MM.1S (cell line): ENCODE measurements at regions not wholly inside any gene's neighbourhood (a gene's known extent, or its start where the extent isn't known, plus 50 kb on each side); places are given as distances from the start of the nearest gene placed in this dataset.

Experiments used
- DNase-seq: peaks from one replicate; pipeline ENCODE4 v3.0.0-alpha.2; 2015
- H2AFZ ChIP-seq: fragments of 300-600 bp; sonication (generic); 2 replicates; pipeline ENCODE4 v1.6.0; 2016; ENCODE audit warnings: antibody characterized with exemption, low read length
- H3F3A ChIP-seq: fragments of 300-600 bp; sonication (generic); 2 replicates; pipeline ENCODE4 v1.6.1; 2016; ENCODE audit warnings: mild to moderate bottlenecking, antibody characterized with exemption, low read length, moderate library complexity, mixed read lengths; ENCODE audit not compliant: insufficient read depth
- H3K27ac ChIP-seq: fragments of 300-600 bp; sonication (generic); 2 replicates; pipeline ENCODE4 v1.5.1; 2016; ENCODE audit warnings: mild to moderate bottlenecking, low read length
- H3K27me3 ChIP-seq: fragments of 300-600 bp; sonication (generic); replicated peaks from 2 replicates; pipeline ENCODE4 v1.6.0; 2016; ENCODE audit warnings: low read length; ENCODE audit not compliant: insufficient read depth
- H3K36me3 ChIP-seq: fragments of 300-600 bp; sonication (generic); replicated peaks from 2 replicates; pipeline ENCODE4 v1.6.1; 2016; ENCODE audit warnings: mild to moderate bottlenecking, low read length, mixed read lengths; ENCODE audit not compliant: insufficient read depth
- H3K4me1 ChIP-seq: fragments of 300-600 bp; sonication (generic); 2 replicates; pipeline ENCODE4 v1.6.1; 2016; ENCODE audit warnings: low read length, mixed read lengths
- H3K4me2 ChIP-seq: fragments of 300-600 bp; sonication (generic); 2 replicates; pipeline ENCODE4 v1.6.0; 2016; ENCODE audit warnings: low read depth, low read length
- H3K4me3 ChIP-seq: fragments of 300-600 bp; sonication (generic); 2 replicates; pipeline ENCODE4 v1.5.1; 2016; ENCODE audit warnings: low read length, mixed read lengths
- H3K79me2 ChIP-seq: fragments of 300-600 bp; sonication (generic); 2 replicates; pipeline ENCODE4 v1.6.1; 2016; ENCODE audit warnings: mixed run types, low read length, mixed read lengths
- H3K9ac ChIP-seq: fragments of 300-600 bp; sonication (generic); 2 replicates; pipeline ENCODE4 v1.6.1; 2016; ENCODE audit warnings: low read length, mixed read lengths
- H3K9me2 ChIP-seq: fragments of 300-600 bp; sonication (generic); replicated peaks from 2 replicates; pipeline ENCODE4 v1.6.1; 2016; ENCODE audit warnings: mild to moderate bottlenecking, low read length, mixed read lengths; ENCODE audit not compliant: insufficient read depth
- H3K9me3 ChIP-seq: fragments of 300-600 bp; sonication (generic); replicated peaks from 2 replicates; pipeline ENCODE4 v1.6.1; 2016; ENCODE audit warnings: mild to moderate bottlenecking, low read length, mixed read lengths; ENCODE audit not compliant: insufficient read depth
- H4K20me1 ChIP-seq: fragments of 300-600 bp; sonication (generic); 2 replicates; pipeline ENCODE4 v1.6.1; 2016; ENCODE audit warnings: mild to moderate bottlenecking, low read length, moderate library complexity, mixed read lengths; ENCODE audit not compliant: insufficient read depth
- EZH2 ChIP-seq: fragments of 300-600 bp; sonication (generic); optimal IDR thresholded peaks from 2 replicates; pipeline ENCODE3; 2017; ENCODE audit warnings: low read depth, mild to moderate bottlenecking, antibody characterized with exemption, low read length, mixed read lengths
- EZH2phosphoT487 ChIP-seq: fragments of 300-600 bp; sonication (generic); IDR thresholded peaks from 2 replicates; pipeline ENCODE4 v1.6.1; 2018; ENCODE audit warnings: antibody characterized with exemption, low read length
- TF ChIP-seq, protein P1 (sequence below): fragments of 300-600 bp; sonication (generic); IDR thresholded peaks from 2 replicates; pipeline ENCODE4 v1.5.1; 2016; ENCODE audit warnings: antibody characterized with exemption, low read length, mixed read lengths

DNA sequence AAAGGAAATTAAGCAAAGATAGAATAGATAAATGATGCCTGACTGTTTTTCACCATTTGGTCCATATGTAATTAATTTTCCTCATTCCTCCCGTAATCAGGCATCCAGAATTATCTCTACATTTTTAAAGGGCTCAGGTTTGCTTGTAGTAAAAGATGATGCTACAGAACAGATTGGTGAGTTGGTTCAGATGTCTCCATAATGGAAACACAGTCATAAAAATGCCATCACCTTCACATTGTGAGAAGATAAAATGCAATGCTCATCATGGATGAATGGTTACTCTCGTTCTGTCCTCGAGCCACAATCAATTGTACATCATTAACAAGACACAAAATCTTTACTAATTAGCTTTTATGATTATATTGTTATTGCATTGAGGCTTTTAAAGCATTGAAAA lies 64.9 kb upstream of the CELF2 start:
- no peaks in the 10 kb centered on the region for H4K20me1 ChIP-seq
- no peak overlapping the region for H2AFZ ChIP-seq
- no peaks in the 10 kb centered on the region for H3K9me2 ChIP-seq
- no peak overlapping the region for H3K27ac ChIP-seq
- no peaks in the 10 kb centered on the region for H3F3A ChIP-seq
- H3K9me3 ChIP-seq: no peaks in the 10 kb centered on the region
- DNase-seq: no peak
- no peaks in the 10 kb centered on the region for H3K79me2 ChIP-seq
- no peaks in the 10 kb centered on the region for H3K4me1 ChIP-seq
- H3K36me3 ChIP-seq: no peaks in the 10 kb centered on the region
- no peak overlapping the region for H3K4me3 ChIP-seq
- no peaks in the 10 kb centered on the region for H3K27me3 ChIP-seq
- H3K9ac ChIP-seq: no peak overlapping the region
- no peak overlapping the region for H3K4me2 ChIP-seq
- TF ChIP-seq, protein P1, sequence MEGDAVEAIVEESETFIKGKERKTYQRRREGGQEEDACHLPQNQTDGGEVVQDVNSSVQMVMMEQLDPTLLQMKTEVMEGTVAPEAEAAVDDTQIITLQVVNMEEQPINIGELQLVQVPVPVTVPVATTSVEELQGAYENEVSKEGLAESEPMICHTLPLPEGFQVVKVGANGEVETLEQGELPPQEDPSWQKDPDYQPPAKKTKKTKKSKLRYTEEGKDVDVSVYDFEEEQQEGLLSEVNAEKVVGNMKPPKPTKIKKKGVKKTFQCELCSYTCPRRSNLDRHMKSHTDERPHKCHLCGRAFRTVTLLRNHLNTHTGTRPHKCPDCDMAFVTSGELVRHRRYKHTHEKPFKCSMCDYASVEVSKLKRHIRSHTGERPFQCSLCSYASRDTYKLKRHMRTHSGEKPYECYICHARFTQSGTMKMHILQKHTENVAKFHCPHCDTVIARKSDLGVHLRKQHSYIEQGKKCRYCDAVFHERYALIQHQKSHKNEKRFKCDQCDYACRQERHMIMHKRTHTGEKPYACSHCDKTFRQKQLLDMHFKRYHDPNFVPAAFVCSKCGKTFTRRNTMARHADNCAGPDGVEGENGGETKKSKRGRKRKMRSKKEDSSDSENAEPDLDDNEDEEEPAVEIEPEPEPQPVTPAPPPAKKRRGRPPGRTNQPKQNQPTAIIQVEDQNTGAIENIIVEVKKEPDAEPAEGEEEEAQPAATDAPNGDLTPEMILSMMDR: no peak
- TF ChIP-seq EZH2phosphoT487: no peak
- TF ChIP-seq EZH2: no peak

DNA sequence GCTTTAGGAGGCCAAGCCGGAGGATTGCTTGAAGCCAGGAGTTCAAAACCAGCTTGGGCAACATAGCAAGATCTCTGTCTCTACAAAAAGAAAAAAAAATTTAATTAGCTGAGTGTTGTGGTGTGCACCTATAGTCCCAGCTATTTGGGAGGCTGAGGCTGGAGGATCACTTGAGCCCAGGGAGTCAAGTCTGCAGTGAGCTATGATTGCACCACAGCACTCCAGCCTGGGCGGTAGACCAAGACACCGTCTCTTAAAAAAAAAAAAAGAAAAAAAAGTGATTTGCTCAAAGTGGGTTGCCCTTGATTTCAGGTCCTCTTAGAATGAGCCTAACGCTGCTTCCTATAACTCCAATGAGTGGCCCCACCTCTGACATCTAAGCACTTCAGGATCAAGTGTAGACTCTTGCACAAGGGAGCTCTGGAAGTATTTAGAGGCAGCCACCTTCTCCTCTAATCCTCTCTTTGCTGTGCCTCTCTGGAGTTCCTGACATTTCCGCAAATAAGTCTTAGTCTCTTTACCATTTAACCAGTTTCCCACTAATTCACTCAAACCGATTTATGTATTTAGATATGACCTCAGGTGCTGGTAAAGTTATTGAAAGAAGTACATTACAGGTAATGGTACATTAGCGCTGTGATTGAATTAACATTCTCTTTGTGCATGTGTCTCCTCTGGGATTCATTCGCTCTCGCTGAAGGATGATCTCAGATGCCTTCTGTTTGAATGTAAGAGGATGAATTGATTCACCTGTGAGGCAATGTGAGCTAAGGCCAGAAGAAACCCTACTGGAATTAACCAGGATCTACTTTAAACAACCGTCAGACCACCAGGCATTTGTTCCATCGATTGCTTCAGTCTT lies 60.8 kb upstream of the CELF2 start:
- no peak for DNase-seq
- no peaks in the 10 kb centered on the region for H3K9me2 ChIP-seq
- H3F3A ChIP-seq: no peaks in the 10 kb centered on the region
- H3K27ac ChIP-seq: no peak overlapping the region
- no peaks in the 10 kb centered on the region for H4K20me1 ChIP-seq
- TF ChIP-seq, protein P1: no peak
- no peak for TF ChIP-seq EZH2
- no peak overlapping the region for H3K4me2 ChIP-seq
- no peaks in the 10 kb centered on the region for H3K9me3 ChIP-seq
- no peak overlapping the region for H3K4me3 ChIP-seq
- no peak overlapping the region for H3K9ac ChIP-seq
- H3K79me2 ChIP-seq: no peaks in the 10 kb centered on the region
- H2AFZ ChIP-seq: no peak overlapping the region
- H3K36me3 ChIP-seq: no peaks in the 10 kb centered on the region
- no peaks in the 10 kb centered on the region for H3K4me1 ChIP-seq
- no peaks in the 10 kb centered on the region for H3K27me3 ChIP-seq

DNA sequence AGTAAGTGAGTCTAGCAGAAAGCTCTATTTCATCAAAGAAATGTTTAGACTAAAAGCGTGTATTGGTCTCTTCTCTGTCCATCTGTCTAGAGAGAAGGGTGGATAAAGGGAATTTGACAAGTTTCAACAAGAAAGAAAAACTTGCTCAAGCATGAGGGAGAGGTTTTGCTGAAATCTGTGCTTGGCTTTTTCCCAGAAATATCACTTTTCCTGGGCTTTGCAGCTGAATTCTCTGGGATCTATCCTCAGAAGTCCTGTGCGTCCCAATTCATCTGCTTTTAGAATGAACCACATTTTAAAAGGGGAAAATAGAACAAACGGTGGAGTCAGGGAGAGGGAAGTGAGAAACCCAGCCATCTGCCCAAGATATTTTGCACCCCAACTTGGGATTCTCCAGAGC lies 59.6 kb upstream of the CELF2 start:
- Histone ChIP-seq H3K9me3 (no peaks in the 10 kb centered on the region), H3F3A (no peaks in the 10 kb centered on the region), H3K9ac (no peak overlapping the region), H3K4me3 (no peak overlapping the region), H3K4me2 (no peak overlapping the region), H3K27ac (no peak overlapping the region), H3K36me3 (no peaks in the 10 kb centered on the region), H3K4me1 (no peaks in the 10 kb centered on the region), H3K79me2 (no peaks in the 10 kb centered on the region), H4K20me1 (no peaks in the 10 kb centered on the region), H3K27me3 (no peaks in the 10 kb centered on the region), H2AFZ (no peak overlapping the region), H3K9me2 (no peaks in the 10 kb centered on the region)
- TF ChIP-seq EZH2 (no peak), EZH2phosphoT487 (no peak)
- TF ChIP-seq, protein P1: no peak
- DNase-seq: no peak
